Fibroblast of the conjunctiva (primary cell): ENCODE measurements at regions not wholly inside any gene's neighbourhood (a gene's known extent, or its start where the extent isn't known, plus 50 kb on each side); places are given as distances from the start of the nearest gene placed in this dataset.
"Not testable (repeated sequence)": the region's sequence is repeated elsewhere in the genome, so short reads cannot be mapped to it uniquely, and the experiment has no call there.

Experiments
- DNase-seq: peaks from one replicate; pipeline ENCODE4 v3.0.0-alpha.2; 2010; ENCODE audit warnings: low read depth

DNA sequence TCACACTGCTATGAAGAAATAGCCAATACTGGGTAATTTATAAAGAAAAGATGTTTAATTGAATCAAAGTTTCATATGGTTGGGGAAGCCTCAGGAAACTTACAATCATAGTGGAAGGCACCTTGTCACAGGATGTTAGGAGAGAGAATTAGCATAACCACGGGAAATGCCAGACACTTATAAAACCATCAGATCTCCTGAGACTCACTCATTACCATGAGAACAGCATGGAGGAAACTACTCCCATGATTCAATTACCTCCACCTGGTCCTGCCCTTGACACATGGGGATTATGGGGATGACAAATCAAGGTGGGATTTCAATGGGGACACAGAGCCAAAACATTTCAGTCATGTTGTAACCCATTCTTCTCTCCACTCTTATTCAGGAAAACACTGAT is 472.9 kb upstream of the FSIP2 start:
- DNase-seq: no peak

DNA sequence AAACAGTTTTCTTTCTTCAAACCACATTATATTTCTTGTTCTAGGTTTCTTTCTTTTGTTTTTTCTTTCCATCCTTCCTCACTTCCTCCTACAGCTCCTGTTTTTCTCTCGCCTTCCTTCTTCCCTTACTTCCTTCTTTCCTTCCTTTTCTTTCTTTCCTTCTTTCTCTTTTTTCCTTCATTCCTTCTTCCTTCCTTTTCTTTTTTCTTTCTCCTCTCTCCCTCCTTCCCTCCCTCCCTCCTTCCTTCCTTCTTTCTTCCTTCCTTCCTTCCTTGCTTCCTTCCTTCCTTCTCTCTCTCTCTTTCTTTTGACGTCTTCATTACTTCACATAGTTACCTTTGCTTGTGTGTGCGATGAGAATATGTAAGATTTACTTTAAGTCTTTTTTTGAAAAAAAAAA is 470.0 kb upstream of the FSIP2 start:
- DNase-seq: no peak

GRCh38 chr2:185274718-185275484 is 463.7 kb upstream of the FSIP2 start:
- no peak for DNase-seq

DNA sequence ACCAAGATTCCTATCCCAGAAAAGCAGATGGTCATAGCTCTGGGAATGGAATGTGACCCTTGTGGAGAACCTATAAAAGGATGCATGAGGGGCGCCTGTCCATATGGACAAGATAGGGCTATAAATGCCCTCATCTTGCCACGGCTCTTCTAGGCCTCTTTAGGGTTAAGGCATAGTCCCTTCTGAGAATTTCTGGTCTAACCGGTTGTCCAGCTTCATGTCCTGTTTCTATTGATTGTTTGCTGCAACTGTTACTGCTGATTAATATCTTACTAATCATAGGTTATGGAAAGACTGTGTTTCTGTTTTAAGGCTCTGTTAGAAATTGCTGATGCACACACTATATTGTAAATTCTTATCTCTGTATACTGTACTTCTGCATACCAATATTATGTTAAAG is 462.6 kb upstream of the FSIP2 start:
- DNase-seq: not testable (repeated sequence)

DNA sequence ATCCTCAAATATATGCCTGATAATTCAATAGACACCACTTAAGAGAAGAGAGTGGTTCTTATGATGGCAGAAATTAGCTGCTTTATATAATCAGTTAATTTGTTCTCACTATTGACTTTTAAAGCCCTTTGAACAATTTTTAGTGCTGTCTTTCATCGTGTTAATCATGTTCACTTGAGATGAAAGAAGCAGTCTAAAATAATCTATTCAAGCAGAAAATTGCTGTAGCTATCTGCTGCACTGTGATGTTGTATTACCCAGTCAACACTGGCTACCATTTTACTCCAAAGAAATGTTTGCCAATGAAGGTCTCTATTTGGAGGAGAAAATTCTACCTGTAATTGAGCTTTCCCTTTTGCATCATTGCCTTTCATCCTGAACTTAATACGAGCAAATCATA is 459.8 kb upstream of the FSIP2 start:
- no peak for DNase-seq

- DNase-seq: no peak
Observed at GRCh38 chr2:185279999-185280398, 458.6 kb upstream of the FSIP2 start.

- DNase-seq: no peak
Observed at GRCh38 chr2:185284696-185285095, 453.9 kb upstream of the FSIP2 start.

GRCh38 chr2:185290012-185290411 is 448.6 kb upstream of the FSIP2 start:
- DNase-seq: not testable (repeated sequence)

DNA sequence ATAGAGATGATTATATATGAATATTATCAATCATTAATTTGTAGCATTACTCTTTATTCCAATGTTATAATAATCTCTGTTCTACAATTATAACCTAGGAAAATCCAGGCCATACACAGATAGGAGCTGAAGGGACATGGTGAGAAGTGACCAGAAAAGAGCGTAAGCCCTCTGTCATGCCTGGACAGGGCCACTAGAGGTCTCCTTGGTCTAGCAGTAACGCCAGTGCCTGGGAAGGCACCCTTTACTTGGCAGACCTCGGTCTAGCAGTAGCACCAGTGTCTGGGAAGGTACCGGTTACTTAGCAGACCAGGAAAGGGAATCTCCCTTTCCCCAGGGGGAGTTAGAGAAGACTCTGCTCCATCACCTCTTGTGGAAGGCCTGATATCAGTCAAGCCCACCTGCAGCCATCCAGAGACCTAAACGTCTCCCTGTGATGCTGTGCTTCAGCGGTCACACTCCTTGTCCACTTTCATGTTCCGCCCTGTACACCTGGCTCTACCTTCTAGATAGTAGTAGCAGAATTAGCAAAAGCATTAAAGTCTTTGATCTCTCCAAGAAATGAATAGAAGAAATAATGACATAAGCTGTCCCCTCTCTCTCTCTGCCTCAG is 447.5 kb upstream of the FSIP2 start:
- DNase-seq: peak; percentile 13

DNA sequence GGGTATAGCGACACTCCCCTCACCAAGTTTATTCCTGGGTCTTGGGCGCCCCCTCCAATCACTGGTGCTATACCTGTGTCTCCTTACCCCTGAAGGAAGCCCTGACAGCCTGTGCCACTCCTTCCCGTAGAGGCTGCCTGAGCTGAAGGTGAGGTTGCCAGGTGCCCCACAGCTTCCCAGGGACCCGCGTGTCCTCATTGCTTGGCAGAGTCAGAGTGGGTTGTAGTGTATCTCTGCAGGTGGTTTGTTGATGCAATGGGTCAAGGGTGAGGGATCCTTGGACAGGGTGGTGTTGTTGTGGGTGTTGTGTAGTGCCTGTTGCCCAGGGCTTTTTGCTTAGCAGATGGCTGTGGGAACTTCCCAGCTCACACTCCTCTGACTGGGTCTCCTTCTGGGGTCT is 438.7 kb upstream of the FSIP2 start:
- DNase-seq: no peak

- no peak for DNase-seq
Observed at GRCh38 chr2:185306119-185306518, 432.5 kb upstream of the FSIP2 start.

DNA sequence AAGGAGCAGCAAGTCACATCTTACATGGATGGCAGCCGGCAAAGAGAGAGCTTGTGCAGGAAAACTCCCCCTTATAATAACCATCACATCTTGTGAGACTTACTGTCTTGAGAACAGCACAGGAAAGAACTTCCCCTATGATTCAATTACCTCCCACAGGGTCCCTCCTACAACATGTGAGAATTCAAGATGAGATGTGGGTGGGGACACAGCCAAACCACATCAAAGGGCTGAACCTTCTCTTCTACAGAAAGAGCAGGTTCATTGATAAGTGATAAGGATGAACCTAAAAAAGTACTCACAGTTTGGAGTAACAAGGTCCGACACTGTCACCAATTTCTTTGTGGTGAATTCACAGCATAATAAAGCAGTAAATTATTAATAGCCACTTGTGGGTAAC is 422.2 kb upstream of the FSIP2 start:
- no peak for DNase-seq

DNA sequence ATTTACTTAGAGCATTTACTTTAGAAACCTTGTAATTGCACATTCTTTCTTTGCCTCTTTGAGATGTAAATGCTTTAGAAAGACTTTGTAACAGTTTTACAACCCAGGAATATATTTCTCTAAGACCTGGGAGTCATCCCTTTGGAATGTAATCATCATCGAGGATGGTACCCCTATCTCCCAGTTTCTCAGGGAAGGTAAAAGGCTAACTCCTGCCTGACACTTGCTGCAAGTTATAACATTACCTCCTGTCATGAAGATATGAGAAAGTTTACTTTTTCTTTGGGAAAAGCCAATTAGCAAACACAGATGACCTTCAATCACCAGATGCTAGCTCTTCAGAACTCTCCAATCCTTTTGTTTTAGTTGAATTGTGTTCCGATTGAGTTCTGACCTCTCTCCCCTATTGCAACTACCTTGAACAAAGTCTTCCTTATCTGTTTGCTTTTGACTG is 420.3 kb upstream of the FSIP2 start:
- no peak for DNase-seq

DNA sequence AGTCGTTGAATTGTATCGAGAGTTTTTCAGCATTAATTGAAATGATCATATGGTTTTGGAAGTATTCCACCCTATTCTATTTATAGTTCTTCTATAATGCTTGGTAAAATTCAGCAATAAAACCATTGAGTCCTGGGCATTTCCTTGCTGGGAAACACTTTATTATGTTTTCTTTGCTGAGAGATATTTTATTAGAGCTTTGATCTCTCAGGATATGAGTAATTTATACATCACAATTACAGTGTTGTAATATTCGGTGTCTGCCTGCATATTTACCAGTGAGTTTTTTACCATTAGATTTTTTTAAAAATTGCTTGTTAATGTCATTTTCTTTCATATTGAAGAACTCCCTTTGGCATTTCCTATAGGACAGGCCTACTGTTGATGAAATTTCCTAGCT is 402.7 kb upstream of the FSIP2 start:
- no peak for DNase-seq

- DNase-seq: no peak
Observed at GRCh38 chr2:185337033-185337432, 401.6 kb upstream of the FSIP2 start.

DNA sequence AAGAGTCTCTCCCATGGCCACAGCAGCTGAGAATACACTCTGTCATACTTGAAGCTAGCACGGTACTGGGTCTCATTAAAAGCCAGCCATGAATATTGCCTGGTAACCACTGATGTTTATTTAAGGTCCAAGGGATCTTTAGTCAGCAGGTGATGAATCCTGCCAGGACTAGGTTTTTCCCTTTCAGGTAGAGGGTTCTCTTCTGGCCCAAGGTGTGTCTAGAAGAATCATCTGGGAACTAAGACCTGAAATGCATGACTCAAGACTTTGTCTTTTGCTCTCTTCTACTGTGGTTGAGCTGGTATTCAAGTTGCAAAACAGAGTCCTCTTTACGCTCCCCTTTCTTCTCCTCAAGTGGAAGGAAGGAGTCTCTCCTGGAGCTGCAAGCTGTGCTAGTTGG is 400.5 kb upstream of the FSIP2 start:
- DNase-seq: no peak

DNA sequence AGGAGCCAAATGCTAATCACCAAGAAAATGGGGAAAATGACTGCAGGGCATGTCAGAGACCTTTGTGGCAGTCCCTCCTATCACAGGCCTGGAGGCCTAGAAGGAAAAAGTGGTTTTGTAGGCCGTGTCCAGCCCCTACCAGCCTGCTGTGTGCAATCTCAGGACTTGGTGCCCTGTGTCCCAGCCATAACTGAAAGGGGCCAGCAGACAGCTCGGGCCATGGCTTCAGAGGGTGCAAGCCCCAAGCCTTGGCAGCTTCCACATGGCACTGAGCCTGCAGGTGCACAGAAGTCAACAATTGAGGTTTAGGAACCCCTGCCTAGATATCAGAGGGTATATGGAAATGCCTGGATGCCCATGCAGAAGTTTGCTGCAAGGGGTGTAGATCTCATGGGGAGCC is 391.2 kb upstream of the FSIP2 start:
- no peak for DNase-seq

- DNase-seq: no peak
Observed at GRCh38 chr2:185360776-185361175, 377.8 kb upstream of the FSIP2 start.

GRCh38 chr2:185372188-185372587 is 366.4 kb upstream of the FSIP2 start:
- peak; percentile 0 for DNase-seq

- DNase-seq: no peak
Observed at GRCh38 chr2:185373229-185373628, 365.4 kb upstream of the FSIP2 start.

DNA sequence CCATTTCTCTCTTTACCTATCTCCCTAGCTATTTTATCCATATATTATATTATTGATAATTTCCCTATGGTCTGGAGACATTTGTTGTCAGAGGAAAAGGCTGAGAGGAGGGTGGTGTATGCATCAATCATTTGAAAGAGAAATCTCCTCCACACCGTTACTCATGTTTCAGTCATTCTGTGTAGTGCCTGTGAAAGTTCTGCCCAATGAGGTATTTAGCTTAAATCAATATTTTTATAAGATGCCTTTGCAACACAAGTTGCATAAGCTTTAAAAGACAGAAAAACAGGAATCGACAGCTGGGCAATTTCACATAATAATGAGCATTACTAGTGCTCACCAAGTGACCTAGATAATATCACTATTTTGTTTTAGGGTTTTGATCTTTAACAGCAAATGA is 363.7 kb upstream of the FSIP2 start:
- DNase-seq: no peak

GRCh38 chr2:185375731-185376130 is 362.9 kb upstream of the FSIP2 start:
- no peak for DNase-seq

DNA sequence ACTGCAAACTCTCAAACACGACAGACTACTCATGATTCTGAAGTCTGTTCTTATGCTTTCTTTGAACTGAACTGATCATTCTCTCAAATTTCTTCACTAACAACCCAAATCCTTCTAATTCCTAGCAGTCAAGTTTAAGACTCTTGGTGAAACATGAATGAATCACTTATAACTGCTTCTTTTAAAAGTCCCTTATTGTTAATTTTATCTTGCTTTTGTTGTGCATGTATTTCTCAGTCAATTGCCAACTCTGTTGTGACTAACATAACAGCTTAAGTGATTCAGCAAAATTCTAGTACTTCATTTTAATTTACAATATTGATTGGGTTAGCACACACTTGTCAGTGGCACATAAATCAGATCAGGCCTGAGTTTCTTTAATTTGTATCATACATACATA is 357.0 kb upstream of the FSIP2 start:
- no peak for DNase-seq
